ENCODE measurements at regions not wholly inside any gene's neighbourhood (a gene's known extent, or its start where the extent isn't known, plus 50 kb on each side); places are given as distances from the start of the nearest gene placed in this dataset.

- BruUV-seq (replicated peaks), result no TSS peak
- CTCF ChIA-PET, result no interaction called here
- Histone ChIP-seq H3K4me1 (ENCODE audit: control insufficient read depth in 1 of 2, insufficient read depth in 2 of 2, low read length in 2 of 2) (no peaks in the 10 kb centered on the region), H3K4me3 (replicated peaks in 1 of 2; ENCODE audit: low read depth in 1 of 2, low read length in 2 of 2) (no peak overlapping the region), H2AFZ (ENCODE audit: low read depth, low read length, poor library complexity, severe bottlenecking) (no peak overlapping the region), H3K27ac (ENCODE audit: low read depth, low read length) (no peak overlapping the region), H3K9me3 (ENCODE audit: control insufficient read depth in 1 of 2, insufficient read depth in 1 of 2, low read depth in 1 of 2, low read length in 2 of 2) (no peaks in the 10 kb centered on the region), H3K79me2 (ENCODE audit: insufficient read depth, low read length) (no peaks in the 10 kb centered on the region), H3K27me3 (ENCODE audit: insufficient read depth, low read length) (no peaks in the 10 kb centered on the region; the same call in 1 of the 2 replicates), H3K9ac (ENCODE audit: low read length) (no peak overlapping the region), H3K9me2 (ENCODE audit: insufficient read depth) (no peaks in the 10 kb centered on the region), H4K20me1 (ENCODE audit: insufficient read depth) (no peaks in the 10 kb centered on the region), H3K4me2 (ENCODE audit: low read length) (no peak overlapping the region), H3K36me3 (ENCODE audit: control insufficient read depth in 1 of 2, insufficient read depth in 2 of 2, low read length in 2 of 2) (no peaks in the 10 kb centered on the region)
- ATAC-seq (no peak), DNase-seq (ENCODE audit: low read depth, low spot score) (no peak)
- RAD21 ChIA-PET (ENCODE audit: low non-redundant PET in 1 of 2, low total read pairs in 2 of 2, uncharacterized antibody in 2 of 2, unreplicated experiment in 2 of 2), result no interaction called here
- intact Hi-C loops (cut with micrococcal nuclease), result no loop called here
- POLR2A ChIA-PET, result no interaction called here
- no peak for TF ChIP-seq MAX (IDR thresholded peaks at IDR 0.05)
These were observed 178.3 kb upstream of the MYO16 start for GRCh38 chr13:108451121-108451520.

- no peaks in the 10 kb centered on the region for H3K27me3 ChIP-seq (ENCODE audit: insufficient read depth, low read length)
- no TSS peak for BruUV-seq (replicated peaks)
- ChIA-PET POLR2A (no interaction called here), CTCF (no interaction called here), RAD21 (ENCODE audit: low non-redundant PET in 1 of 2, low total read pairs in 2 of 2, uncharacterized antibody in 2 of 2, unreplicated experiment in 2 of 2) (no interaction called here)
- H4K20me1 ChIP-seq (ENCODE audit: insufficient read depth), result no peaks in the 10 kb centered on the region
- H3K79me2 ChIP-seq (ENCODE audit: insufficient read depth, low read length), result no peaks in the 10 kb centered on the region
- H2AFZ ChIP-seq (ENCODE audit: low read depth, low read length, poor library complexity, severe bottlenecking), result no peak overlapping the region
- no peak for ATAC-seq
- H3K9me2 ChIP-seq (ENCODE audit: insufficient read depth), result no peaks in the 10 kb centered on the region
- TF ChIP-seq YY1 (IDR thresholded peaks at IDR 0.05; ENCODE audit: extremely low read depth, insufficient replicate concordance, low read depth, low read length) (no peak), CTCF (IDR thresholded peaks at IDR 0.05 in 2 of 3, conservative IDR thresholded peaks at IDR 0.05 in 1 of 3; ENCODE audit: borderline replicate concordance in 1 of 3, insufficient read depth in 1 of 3, low read depth in 2 of 3, low read length in 2 of 3) (no peak), CBX3 (IDR thresholded peaks at IDR 0.05; ENCODE audit: low read depth) (no peak), ZFX (IDR thresholded peaks at IDR 0.05) (no peak), SIN3A (IDR thresholded peaks at IDR 0.05; ENCODE audit: low read depth) (no peak), ZBTB33 (IDR thresholded peaks at IDR 0.05; ENCODE audit: extremely low read depth, insufficient replicate concordance, low read length) (no peak), ELF1 (IDR thresholded peaks at IDR 0.05; ENCODE audit: borderline replicate concordance, low read depth) (no peak)
- H3K4me2 ChIP-seq (ENCODE audit: low read length), result no peak overlapping the region
- no peak overlapping the region for H3K9ac ChIP-seq (ENCODE audit: low read length)
- no peaks in the 10 kb centered on the region for H3K36me3 ChIP-seq (ENCODE audit: control insufficient read depth in 1 of 2, insufficient read depth in 2 of 2, low read length in 2 of 2)
- no peaks in the 10 kb centered on the region for H3K4me1 ChIP-seq (ENCODE audit: control insufficient read depth in 1 of 2, insufficient read depth in 2 of 2, low read length in 2 of 2)
- H3K27ac ChIP-seq (ENCODE audit: low read depth, low read length), result no peak overlapping the region
- DNase-seq (ENCODE audit: low read depth, low spot score), result no peak
- no peaks in the 10 kb centered on the region for H3K9me3 ChIP-seq (ENCODE audit: control insufficient read depth in 1 of 2, insufficient read depth in 1 of 2, low read depth in 1 of 2, low read length in 2 of 2)
- intact Hi-C loops (cut with micrococcal nuclease), result no loop called here
- no peak overlapping the region for H3K4me3 ChIP-seq (replicated peaks in 1 of 2; ENCODE audit: low read depth in 1 of 2, low read length in 2 of 2)
These were observed 174.1 kb upstream of the MYO16 start for GRCh38 chr13:108455320-108455719.

Measured in HCT116 (cell line).